Lower lobe of right lung (tissue), 2 donors: ENCODE measurements at regions not wholly inside any gene's neighbourhood (a gene's known extent, or its start where the extent isn't known, plus 50 kb on each side); places are given as distances from the start of the nearest gene placed in this dataset.

Experiments used
- ATAC-seq, 2 donors: fragments of 200-7000 bp; cut with Tn5 transposase; one replicate each; pipeline ENCODE4 v1.9.1; 2020 to 2022; ENCODE audit warnings: mild to moderate bottlenecking in 2 of 2, moderate library complexity in 2 of 2
- DNase-seq: peaks from one replicate; pipeline ENCODE4 v3.0.0-alpha.2; 2020
- H3K27ac ChIP-seq: fragments of 200-600 bp; one replicate; pipeline ENCODE4 v1.8.0; 2022
- H3K27me3 ChIP-seq: fragments of 200-600 bp; one replicate; pipeline ENCODE4 v1.8.0; 2022; ENCODE audit warnings: low read depth
- H3K36me3 ChIP-seq: fragments of 200-600 bp; one replicate; pipeline ENCODE4 v1.8.0; 2022; ENCODE audit warnings: mild to moderate bottlenecking
- H3K4me1 ChIP-seq: fragments of 200-600 bp; one replicate; pipeline ENCODE4 v1.8.0; 2022
- H3K4me3 ChIP-seq: fragments of 200-600 bp; one replicate; pipeline ENCODE4 v1.8.0; 2022; ENCODE audit warnings: mild to moderate bottlenecking
- H3K9me3 ChIP-seq: fragments of 200-600 bp; one replicate; pipeline ENCODE4 v1.8.0; 2022
- intact Hi-C: fragments of 100-400 bp; cut with DNase I; formaldehyde crosslinking; loops from one replicate; pipeline ENCODE4 v1.11.0; 2022
- TF ChIP-seq, protein P1 (sequence below): fragments of 200-600 bp; IDR thresholded peaks from one replicate; pipeline ENCODE4 v1.8.0; 2022; ENCODE audit warnings: antibody characterized with exemption, mild to moderate bottlenecking
- donor health status: DM: no; HTN: yes; CAD: no; lungs with severe emphysema.

- Histone ChIP-seq H3K27ac (no peak overlapping the region), H3K36me3 (no peaks in the 10 kb centered on the region)
- no peak for ATAC-seq
Measured at GRCh38 chr9:97747201-97747965, 50.2 kb upstream of the XPA start.

DNA sequence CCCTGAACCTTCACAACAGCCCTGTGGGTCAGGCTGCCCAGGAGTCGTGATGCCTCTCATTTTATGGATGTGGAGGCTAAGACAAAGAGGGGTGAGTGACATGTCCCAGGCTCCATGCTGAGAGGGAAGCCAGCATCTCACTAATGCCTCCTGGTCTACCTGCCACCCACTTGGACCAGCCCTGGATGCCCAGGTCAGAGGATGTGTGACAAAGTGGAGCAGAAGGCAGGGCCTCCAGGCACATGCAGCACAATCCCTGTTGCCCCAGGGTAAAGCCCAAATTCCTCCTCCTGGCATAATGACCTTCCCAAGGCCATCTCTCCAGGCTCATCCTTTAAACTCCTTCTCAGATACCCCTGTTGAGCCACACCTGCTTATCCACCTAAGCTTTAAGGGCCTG, 51.4 kb upstream of the XPA start:
- DNase-seq (no peak), ATAC-seq (no peak)
- peaks cover 5% of the 10 kb centered on the region for H3K27me3 ChIP-seq
- no peaks in the 10 kb centered on the region for H3K9me3 ChIP-seq
- TF ChIP-seq, protein P1, sequence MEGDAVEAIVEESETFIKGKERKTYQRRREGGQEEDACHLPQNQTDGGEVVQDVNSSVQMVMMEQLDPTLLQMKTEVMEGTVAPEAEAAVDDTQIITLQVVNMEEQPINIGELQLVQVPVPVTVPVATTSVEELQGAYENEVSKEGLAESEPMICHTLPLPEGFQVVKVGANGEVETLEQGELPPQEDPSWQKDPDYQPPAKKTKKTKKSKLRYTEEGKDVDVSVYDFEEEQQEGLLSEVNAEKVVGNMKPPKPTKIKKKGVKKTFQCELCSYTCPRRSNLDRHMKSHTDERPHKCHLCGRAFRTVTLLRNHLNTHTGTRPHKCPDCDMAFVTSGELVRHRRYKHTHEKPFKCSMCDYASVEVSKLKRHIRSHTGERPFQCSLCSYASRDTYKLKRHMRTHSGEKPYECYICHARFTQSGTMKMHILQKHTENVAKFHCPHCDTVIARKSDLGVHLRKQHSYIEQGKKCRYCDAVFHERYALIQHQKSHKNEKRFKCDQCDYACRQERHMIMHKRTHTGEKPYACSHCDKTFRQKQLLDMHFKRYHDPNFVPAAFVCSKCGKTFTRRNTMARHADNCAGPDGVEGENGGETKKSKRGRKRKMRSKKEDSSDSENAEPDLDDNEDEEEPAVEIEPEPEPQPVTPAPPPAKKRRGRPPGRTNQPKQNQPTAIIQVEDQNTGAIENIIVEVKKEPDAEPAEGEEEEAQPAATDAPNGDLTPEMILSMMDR, result no peak
- H3K27ac ChIP-seq, result no peak overlapping the region
- no peaks in the 10 kb centered on the region for H3K36me3 ChIP-seq
- intact Hi-C loops, result no loop called here
- H3K4me3 ChIP-seq, result no peak overlapping the region
- no peaks in the 10 kb centered on the region for H3K4me1 ChIP-seq

More at GRCh38 chr9:97747201-97747965, 50.2 kb upstream of the XPA start:
- H3K4me3 ChIP-seq, result no peak overlapping the region
- peaks cover 5% of the 10 kb centered on the region for H3K27me3 ChIP-seq
- no peaks in the 10 kb centered on the region for H3K4me1 ChIP-seq
- intact Hi-C loops, result no loop called here
- DNase-seq, result no peak
- TF ChIP-seq, protein P1, result no peak
- peaks cover 4% of the 10 kb centered on the region for H3K9me3 ChIP-seq

- H3K9me3 ChIP-seq, result no peaks in the 10 kb centered on the region
- no peaks in the 10 kb centered on the region for H3K4me1 ChIP-seq
- intact Hi-C loops, result no loop called here
- H3K27me3 ChIP-seq, result peaks cover 5% of the 10 kb centered on the region
- DNase-seq (no peak), ATAC-seq (no peak)
- H3K36me3 ChIP-seq, result no peaks in the 10 kb centered on the region
- no peak overlapping the region for H3K4me3 ChIP-seq
- TF ChIP-seq, protein P1, result no peak
- no peak overlapping the region for H3K27ac ChIP-seq
Measured at GRCh38 chr9:97749928-97750327, 52.8 kb upstream of the XPA start.

DNA sequence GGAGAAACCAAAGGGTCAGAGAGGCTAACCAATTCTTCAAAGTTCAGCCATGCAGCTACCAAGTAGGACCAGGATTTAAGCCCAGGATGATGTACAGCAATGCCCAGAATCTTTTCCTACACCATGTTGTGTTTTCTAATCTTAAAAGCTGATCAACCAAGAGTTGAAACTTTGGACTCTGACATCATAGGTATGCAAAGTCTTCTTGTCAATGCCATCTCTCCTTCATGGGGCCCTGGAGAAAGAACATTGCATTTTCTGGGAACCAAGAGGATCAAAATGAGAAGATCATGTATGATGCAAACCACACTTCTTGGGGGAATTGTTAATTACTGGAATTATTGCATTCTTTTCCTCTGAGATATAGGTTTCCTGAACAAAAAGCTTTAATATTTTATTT, 54.4 kb upstream of the XPA start:
- Histone ChIP-seq H3K9me3 (no peaks in the 10 kb centered on the region), H3K4me3 (no peak overlapping the region), H3K36me3 (no peaks in the 10 kb centered on the region), H3K4me1 (no peaks in the 10 kb centered on the region), H3K27me3 (no peaks in the 10 kb centered on the region), H3K27ac (no peak overlapping the region)
- ATAC-seq, result no peak
- no peak for DNase-seq
- TF ChIP-seq, protein P1, result no peak
- intact Hi-C loops, result no loop called here

DNA sequence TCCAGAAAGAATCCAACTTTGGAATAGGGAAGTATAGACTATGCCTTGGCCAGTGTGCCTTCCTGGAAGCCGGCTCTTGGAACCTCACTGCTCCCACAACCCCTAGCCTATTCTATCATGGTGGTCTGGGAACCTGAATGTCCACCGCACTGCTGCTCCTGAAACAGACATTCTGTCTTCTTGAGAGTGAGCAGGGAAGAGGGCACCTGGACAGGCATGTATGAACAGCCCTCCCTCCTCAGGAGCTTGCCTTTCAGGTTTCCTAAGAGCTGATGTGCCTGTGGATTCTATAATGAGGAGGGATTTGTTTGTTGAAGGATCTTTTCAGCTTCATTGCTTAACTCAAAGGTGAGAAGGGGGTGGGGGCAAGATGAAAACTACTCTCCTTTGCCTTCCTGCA, 55.1 kb upstream of the XPA start:
- intact Hi-C loops, result no loop called here
- Histone ChIP-seq H3K4me3 (no peak overlapping the region), H3K27me3 (no peaks in the 10 kb centered on the region), H3K9me3 (no peaks in the 10 kb centered on the region), H3K36me3 (no peaks in the 10 kb centered on the region), H3K27ac (no peak overlapping the region), H3K4me1 (no peaks in the 10 kb centered on the region)
- ATAC-seq, result no peak
- TF ChIP-seq, protein P1, result no peak
- DNase-seq, result no peak
